Esophagus muscularis mucosa (tissue), 4 donors: ENCODE measurements at regions not wholly inside any gene's neighbourhood (a gene's known extent, or its start where the extent isn't known, plus 50 kb on each side); places are given as distances from the start of the nearest gene placed in this dataset.
"Not testable (repeated sequence)": the region's sequence is repeated elsewhere in the genome, so short reads cannot be mapped to it uniquely, and the experiment has no call there.

Experiments used
- DNase-seq: peaks from one replicate; pipeline ENCODE4 v3.0.0-alpha.2; 2017; ENCODE audit errors: extremely low spot score
- H3K27ac ChIP-seq, 4 donors: fragments of 200-600 bp; sonication (generic); replicated peaks in 1 of 4; 1 replicate in 3 of 4; 2 replicates in 1 of 4; pipeline ENCODE4 v1.5.1; 2016 to 2019; ENCODE audit warnings: mild to moderate bottlenecking in 1 of 4
- H3K27me3 ChIP-seq, 4 donors: fragments of 200-600 bp; sonication (generic); one replicate each; pipeline versions ENCODE4 v1.5.1 to v1.6.0; 2016 to 2019
- H3K36me3 ChIP-seq, 4 donors: fragments of 200-600 bp; sonication (generic); one replicate each; pipeline ENCODE4 v1.5.1; 2016 to 2019
- H3K4me1 ChIP-seq, 4 donors: fragments of 200-600 bp; sonication (generic); one replicate each; pipeline ENCODE4 v1.5.1; 2016 to 2019
- H3K4me3 ChIP-seq, 4 donors: fragments of 200-600 bp; sonication (generic); 1 replicate in 2 of 4; 2 replicates in 2 of 4; pipeline ENCODE4 v1.5.1; 2016 to 2019; ENCODE audit warnings: mild to moderate bottlenecking in 4 of 4, moderate library complexity in 1 of 4
- H3K9me3 ChIP-seq, 4 donors: fragments of 200-600 bp; sonication (generic); 1 replicate in 3 of 4; 2 replicates in 1 of 4; pipeline ENCODE4 v1.5.1; 2016 to 2019
- EP300 ChIP-seq: sonication (generic); formaldehyde crosslinking; IDR thresholded peaks from one replicate; pipeline ENCODE4 v1.6.1; 2017; ENCODE audit warnings: antibody characterized with exemption
- POLR2A ChIP-seq: fragments of 450-650 bp; IDR thresholded peaks from one replicate; pipeline ENCODE4 v1.6.1; 2017; ENCODE audit warnings: antibody characterized with exemption, moderate library complexity, mild to moderate bottlenecking, low read depth
- POLR2AphosphoS5 ChIP-seq, 2 donors: sonication (generic); formaldehyde crosslinking; IDR thresholded peaks; one replicate each; pipeline ENCODE4 v1.6.1; 2017; ENCODE audit warnings: antibody characterized with exemption in 2 of 2
- WGBS: methylation state at CpG from one replicate; pipeline ENCODE4 v1.1.5; 2018; 5-methylcytosine and 5-hydroxymethylcytosine counted together
- intact Hi-C: fragments of 100-400 bp; cut with DNase I; formaldehyde crosslinking; loops from one replicate; pipeline ENCODE4 v1.15.1; 2023
- TF ChIP-seq, protein P1 (sequence below), 3 experiments: fragments of 200-600 bp in 2 of 3; fragments of 450-650 bp in 1 of 3; sonication (generic) in 2 of 3; IDR thresholded peaks; one replicate each; pipeline ENCODE4 v1.5.1; 2017 to 2019; ENCODE audit warnings: antibody characterized with exemption in 3 of 3, mild to moderate bottlenecking in 2 of 3, moderate library complexity in 1 of 3

DNA sequence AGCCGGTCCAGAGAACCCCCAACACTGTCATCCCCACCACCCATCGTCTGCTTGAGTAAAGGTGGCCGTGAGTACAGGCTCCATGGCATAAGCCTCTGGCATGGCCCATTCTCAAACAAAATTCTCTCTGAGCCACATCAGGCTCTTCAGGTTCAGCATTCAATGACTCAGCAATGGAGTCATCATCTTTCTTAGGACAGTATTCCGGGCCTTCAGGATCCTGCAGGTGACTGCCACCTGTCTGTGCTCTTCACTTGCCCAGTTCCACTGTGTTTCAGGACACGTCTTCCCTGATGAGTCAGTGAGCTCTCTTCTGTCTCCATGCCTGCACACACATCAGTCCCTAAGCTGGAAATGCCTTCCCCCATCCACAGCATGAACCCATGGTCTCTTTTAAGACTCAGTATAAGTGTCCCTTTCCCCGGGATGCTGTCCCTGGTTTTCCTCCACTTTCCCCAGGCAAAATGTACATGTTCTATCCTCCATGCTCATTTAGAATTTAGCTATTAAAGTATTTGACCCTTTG is 81.1 kb upstream of the FGGY start:
- Histone ChIP-seq H3K36me3 (no peaks in the 10 kb centered on the region), H3K4me1 (no peaks in the 10 kb centered on the region), H3K27ac (no peak overlapping the region), H3K9me3 (no peaks in the 10 kb centered on the region), H3K27me3 (no peaks in the 10 kb centered on the region), H3K4me3 (no peak overlapping the region)
- TF ChIP-seq POLR2A (no peak), POLR2AphosphoS5 (IDR thresholded peaks at IDR 0.05) (no peak), EP300 (no peak)
- TF ChIP-seq, protein P1, sequence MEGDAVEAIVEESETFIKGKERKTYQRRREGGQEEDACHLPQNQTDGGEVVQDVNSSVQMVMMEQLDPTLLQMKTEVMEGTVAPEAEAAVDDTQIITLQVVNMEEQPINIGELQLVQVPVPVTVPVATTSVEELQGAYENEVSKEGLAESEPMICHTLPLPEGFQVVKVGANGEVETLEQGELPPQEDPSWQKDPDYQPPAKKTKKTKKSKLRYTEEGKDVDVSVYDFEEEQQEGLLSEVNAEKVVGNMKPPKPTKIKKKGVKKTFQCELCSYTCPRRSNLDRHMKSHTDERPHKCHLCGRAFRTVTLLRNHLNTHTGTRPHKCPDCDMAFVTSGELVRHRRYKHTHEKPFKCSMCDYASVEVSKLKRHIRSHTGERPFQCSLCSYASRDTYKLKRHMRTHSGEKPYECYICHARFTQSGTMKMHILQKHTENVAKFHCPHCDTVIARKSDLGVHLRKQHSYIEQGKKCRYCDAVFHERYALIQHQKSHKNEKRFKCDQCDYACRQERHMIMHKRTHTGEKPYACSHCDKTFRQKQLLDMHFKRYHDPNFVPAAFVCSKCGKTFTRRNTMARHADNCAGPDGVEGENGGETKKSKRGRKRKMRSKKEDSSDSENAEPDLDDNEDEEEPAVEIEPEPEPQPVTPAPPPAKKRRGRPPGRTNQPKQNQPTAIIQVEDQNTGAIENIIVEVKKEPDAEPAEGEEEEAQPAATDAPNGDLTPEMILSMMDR (IDR thresholded peaks at IDR 0.05) = no peak
- no peak for DNase-seq
- intact Hi-C loops = no loop called here
- 90% methylated on average over 4 of the region's 6 CpGs for WGBS

DNA sequence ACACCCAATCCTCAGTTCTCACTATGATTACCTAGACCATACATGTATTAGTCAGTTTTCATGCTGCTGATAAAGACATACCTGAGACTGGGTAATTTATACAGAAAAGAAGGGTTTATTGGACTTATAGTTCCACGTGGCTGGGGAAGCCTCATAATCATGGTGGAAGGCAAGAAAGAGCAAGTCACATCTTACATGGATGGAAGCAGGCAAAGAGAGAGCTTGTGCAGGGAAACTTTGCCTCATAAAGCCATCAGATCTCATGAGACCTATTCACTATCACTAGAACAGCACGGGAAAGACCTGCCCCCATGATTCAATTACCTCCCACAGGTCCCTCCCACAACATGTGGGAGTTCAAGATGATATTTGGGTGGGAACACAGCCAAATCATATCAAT is 79.5 kb upstream of the FGGY start:
- 90% methylated on average over 2 of the region's 2 CpGs for WGBS
- H3K4me3 ChIP-seq, H3K9me3 ChIP-seq, H3K36me3 ChIP-seq, H3K27ac ChIP-seq, intact Hi-C loops, H3K27me3 ChIP-seq, DNase-seq, H3K4me1 ChIP-seq: not testable (repeated sequence)

DNA sequence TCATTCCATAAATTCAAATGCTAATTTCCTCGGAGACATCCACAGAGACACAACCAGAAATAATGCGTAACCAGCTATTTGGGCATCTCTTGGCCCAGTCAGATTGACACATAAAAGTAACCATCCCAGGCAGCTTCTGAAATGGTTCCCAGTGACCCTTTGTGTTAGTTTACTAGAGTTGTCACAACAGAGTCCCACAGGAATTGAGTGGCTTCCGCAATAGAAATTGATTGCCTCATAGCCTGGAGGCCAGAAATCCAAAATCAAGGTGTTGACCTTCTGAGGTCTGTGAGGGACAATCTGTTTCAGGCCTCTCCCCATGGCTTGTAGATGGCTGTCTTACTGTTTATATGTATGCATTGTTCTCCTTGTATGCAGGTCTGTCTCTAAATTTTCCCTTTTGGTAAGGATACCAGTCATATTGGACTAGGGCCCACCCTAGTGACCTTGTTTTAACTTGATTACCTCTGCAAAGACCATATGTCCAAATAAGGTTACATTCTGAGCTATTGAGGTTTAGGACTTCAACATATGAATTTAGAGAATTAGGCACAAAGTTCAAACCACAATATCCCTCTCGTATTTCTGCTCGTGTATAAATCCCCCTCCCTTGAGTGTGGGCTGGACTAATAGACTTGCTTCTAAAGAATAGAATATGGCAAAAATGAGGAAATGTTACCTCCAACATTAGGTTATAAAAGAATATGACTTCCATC is 78.2 kb upstream of the FGGY start:
- Histone ChIP-seq H3K9me3 (no peaks in the 10 kb centered on the region), H3K27ac (no peak overlapping the region), H3K27me3 (no peaks in the 10 kb centered on the region), H3K4me1 (no peaks in the 10 kb centered on the region), H3K36me3 (no peaks in the 10 kb centered on the region), H3K4me3 (no peak overlapping the region)
- TF ChIP-seq POLR2A = no peak
- TF ChIP-seq, protein P1 (IDR thresholded peaks at IDR 0.05) = no peak
- TF ChIP-seq EP300 = no peak
- no peak for TF ChIP-seq POLR2AphosphoS5 (IDR thresholded peaks at IDR 0.05)
- 89% methylated on average over 5 of the region's 5 CpGs for WGBS
- intact Hi-C loops = no loop called here
- DNase-seq = no peak

DNA sequence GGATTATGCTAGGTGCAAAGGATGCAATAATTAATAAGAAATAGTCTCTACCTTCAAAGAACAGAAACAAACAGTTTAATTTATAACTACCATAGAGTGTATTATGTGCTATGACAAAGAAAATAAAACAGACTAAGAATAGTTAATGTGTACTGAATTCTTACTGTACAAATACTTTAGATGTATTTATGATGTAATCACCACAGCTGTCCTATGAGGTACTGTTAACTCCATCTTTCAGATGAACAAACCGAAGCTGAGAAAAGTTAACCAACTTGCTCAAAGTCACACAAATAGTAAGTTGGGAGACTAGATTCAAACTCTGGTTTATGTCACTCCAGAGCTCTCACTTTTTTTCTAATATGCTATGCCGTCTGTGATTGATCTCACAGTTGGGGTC is 77.0 kb upstream of the FGGY start:
- Histone ChIP-seq H3K9me3 (no peaks in the 10 kb centered on the region), H3K4me1 (no peaks in the 10 kb centered on the region), H3K27me3 (no peaks in the 10 kb centered on the region), H3K36me3 (no peaks in the 10 kb centered on the region), H3K4me3 (no peak overlapping the region), H3K27ac (no peak overlapping the region)
- TF ChIP-seq, protein P1 (IDR thresholded peaks at IDR 0.05) = no peak
- no peak for TF ChIP-seq EP300
- no peak for TF ChIP-seq POLR2AphosphoS5 (IDR thresholded peaks at IDR 0.05)
- TF ChIP-seq POLR2A = no peak
- intact Hi-C loops = no loop called here
- DNase-seq = no peak
- WGBS = 74% methylated on average over 2 of the region's 2 CpGs

DNA sequence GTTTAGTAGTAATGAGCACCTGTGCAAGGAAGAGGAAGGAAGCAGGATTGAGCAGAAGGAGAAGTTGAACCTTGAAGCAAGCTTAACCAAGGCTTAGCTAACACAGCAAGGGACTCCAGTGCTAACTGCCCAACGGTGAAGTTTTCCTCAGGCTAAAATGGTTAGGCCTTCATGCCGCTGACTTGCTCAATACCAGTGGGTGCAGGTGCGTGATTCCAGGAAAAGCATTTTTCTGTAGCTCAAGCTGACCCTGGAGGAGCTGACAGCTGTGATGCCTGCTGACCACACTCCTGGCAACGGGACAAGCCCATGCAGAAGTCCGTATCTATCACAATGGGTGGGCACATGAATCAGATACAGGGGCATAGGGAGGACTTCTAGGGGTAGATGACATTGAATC is 76.5 kb upstream of the FGGY start:
- 77% methylated on average over 5 of the region's 5 CpGs for WGBS
- intact Hi-C loops = no loop called here
- Histone ChIP-seq H3K9me3 (no peaks in the 10 kb centered on the region), H3K27ac (no peak overlapping the region), H3K4me1 (no peaks in the 10 kb centered on the region), H3K4me3 (no peak overlapping the region), H3K36me3 (no peaks in the 10 kb centered on the region), H3K27me3 (no peaks in the 10 kb centered on the region)
- DNase-seq = no peak
- TF ChIP-seq, protein P1 (IDR thresholded peaks at IDR 0.05) = no peak
- TF ChIP-seq POLR2AphosphoS5 (IDR thresholded peaks at IDR 0.05) = no peak
- no peak for TF ChIP-seq EP300
- no peak for TF ChIP-seq POLR2A
